ENCODE measurements at regions not wholly inside any gene's neighbourhood (a gene's known extent, or its start where the extent isn't known, plus 50 kb on each side); places are given as distances from the start of the nearest gene placed in this dataset.

DNA sequence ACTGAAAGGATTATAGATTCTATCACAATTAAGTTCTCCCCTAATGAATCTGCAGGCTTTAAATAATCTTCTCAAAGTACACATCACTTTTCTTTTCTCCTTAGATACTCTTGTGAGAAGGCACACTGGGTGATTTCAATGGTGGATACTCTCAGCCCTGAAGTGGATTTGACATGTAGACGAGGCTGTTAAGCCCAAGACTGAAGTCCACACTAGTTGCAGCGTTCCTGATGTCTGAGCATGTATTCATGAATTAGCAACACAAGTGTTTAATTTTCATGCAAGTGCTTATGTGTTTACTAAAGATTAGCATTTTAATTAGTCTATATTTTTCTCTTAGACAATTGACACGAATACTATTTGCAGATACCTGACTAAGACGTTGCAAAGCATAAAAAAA lies 218.9 kb downstream of the TMEM161B start:
- TF ChIP-seq, protein P1, sequence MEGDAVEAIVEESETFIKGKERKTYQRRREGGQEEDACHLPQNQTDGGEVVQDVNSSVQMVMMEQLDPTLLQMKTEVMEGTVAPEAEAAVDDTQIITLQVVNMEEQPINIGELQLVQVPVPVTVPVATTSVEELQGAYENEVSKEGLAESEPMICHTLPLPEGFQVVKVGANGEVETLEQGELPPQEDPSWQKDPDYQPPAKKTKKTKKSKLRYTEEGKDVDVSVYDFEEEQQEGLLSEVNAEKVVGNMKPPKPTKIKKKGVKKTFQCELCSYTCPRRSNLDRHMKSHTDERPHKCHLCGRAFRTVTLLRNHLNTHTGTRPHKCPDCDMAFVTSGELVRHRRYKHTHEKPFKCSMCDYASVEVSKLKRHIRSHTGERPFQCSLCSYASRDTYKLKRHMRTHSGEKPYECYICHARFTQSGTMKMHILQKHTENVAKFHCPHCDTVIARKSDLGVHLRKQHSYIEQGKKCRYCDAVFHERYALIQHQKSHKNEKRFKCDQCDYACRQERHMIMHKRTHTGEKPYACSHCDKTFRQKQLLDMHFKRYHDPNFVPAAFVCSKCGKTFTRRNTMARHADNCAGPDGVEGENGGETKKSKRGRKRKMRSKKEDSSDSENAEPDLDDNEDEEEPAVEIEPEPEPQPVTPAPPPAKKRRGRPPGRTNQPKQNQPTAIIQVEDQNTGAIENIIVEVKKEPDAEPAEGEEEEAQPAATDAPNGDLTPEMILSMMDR (IDR thresholded peaks at IDR 0.05) = no peak
- TF ChIP-seq EP300 (IDR thresholded peaks at IDR 0.05; ENCODE audit: low read depth) (no peak), POLR2AphosphoS5 (IDR thresholded peaks at IDR 0.05) (no peak), POLR2A (IDR thresholded peaks at IDR 0.05) (no peak)
